DOHH2 (cell line): ENCODE measurements at regions not wholly inside any gene's neighbourhood (a gene's known extent, or its start where the extent isn't known, plus 50 kb on each side); places are given as distances from the start of the nearest gene placed in this dataset.

ENCODE experiments used
- EZH2phosphoT487 ChIP-seq: fragments of 200-600 bp; sonication (generic); IDR thresholded peaks from 2 replicates; pipeline ENCODE4 v1.6.1; 2017; ENCODE audit warnings: borderline replicate concordance, mild to moderate bottlenecking, antibody characterized with exemption, low read length, moderate library complexity, mixed read lengths
- TF ChIP-seq, protein P1 (sequence below): fragments of 200-600 bp; sonication (generic); IDR thresholded peaks from one replicate; pipeline ENCODE4 v1.5.1; 2014; ENCODE audit warnings: antibody characterized with exemption, mild to moderate bottlenecking, low read depth, low read length; ENCODE audit not compliant: poor library complexity, severe bottlenecking

DNA sequence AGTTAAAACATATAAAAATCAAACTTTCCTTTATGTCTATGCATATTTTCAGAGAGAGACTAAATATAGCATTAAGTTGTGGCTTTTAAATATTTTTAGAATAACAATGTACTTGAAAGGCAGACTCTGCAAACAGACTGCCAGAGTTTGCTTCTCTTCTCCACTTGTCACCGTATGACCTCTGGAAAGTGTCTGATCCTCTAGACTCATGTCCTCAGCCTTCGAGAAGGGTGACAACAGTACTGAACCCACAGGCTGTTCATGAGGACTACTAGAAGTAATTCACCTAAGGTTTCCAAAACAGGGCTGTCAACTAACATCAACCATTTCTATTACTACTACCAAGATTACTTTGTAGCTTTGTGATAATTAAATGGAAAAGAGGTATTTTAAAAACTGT lies 167.7 kb upstream of the TBCA start:
- no peak for TF ChIP-seq EZH2phosphoT487
- TF ChIP-seq, protein P1, sequence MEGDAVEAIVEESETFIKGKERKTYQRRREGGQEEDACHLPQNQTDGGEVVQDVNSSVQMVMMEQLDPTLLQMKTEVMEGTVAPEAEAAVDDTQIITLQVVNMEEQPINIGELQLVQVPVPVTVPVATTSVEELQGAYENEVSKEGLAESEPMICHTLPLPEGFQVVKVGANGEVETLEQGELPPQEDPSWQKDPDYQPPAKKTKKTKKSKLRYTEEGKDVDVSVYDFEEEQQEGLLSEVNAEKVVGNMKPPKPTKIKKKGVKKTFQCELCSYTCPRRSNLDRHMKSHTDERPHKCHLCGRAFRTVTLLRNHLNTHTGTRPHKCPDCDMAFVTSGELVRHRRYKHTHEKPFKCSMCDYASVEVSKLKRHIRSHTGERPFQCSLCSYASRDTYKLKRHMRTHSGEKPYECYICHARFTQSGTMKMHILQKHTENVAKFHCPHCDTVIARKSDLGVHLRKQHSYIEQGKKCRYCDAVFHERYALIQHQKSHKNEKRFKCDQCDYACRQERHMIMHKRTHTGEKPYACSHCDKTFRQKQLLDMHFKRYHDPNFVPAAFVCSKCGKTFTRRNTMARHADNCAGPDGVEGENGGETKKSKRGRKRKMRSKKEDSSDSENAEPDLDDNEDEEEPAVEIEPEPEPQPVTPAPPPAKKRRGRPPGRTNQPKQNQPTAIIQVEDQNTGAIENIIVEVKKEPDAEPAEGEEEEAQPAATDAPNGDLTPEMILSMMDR: no peak
